HCT116 (cell line): ENCODE measurements at regions not wholly inside any gene's neighbourhood (a gene's known extent, or its start where the extent isn't known, plus 50 kb on each side); places are given as distances from the start of the nearest gene placed in this dataset.

Experiments
- ATAC-seq: fragments of 200-7000 bp; cut with Tn5 transposase; 2 replicates; pipeline ENCODE4 v1.9.1; 2020; ENCODE audit warnings: mild to moderate bottlenecking, moderate library complexity
- BruUV-seq: library from RNA; stranded (reverse); fragments of 400-500 nt; replicated peaks from 2 replicates; lab custom pipeline; 2021; lab: Mats Ljungman, UMichigan
- CTCF ChIA-PET: fragments of 300-600 bp; sonication (Branson Sonifier 250); formaldehyde crosslinking; loops from one replicate; lab custom pipeline; 2021; ENCODE audit warnings: antibody characterized with exemption; lab: Charles Lee
- POLR2A ChIA-PET: fragments of 300-600, 350-600 bp; sonication (Branson Sonifier 250); formaldehyde crosslinking; loops from one replicate; lab custom pipeline; 2021; ENCODE audit warnings: antibody characterized with exemption; lab: Charles Lee
- RAD21 ChIA-PET, 2 experiments: fragments of 300-600 bp; sonication (Branson Sonifier 250); formaldehyde crosslinking; loops; one replicate each; lab custom pipeline; 2023; ENCODE audit warnings: low total read pairs in 2 of 2; ENCODE audit not compliant: uncharacterized antibody in 2 of 2, unreplicated experiment in 2 of 2, low non-redundant PET in 1 of 2; lab: Charles Lee
- DNase-seq: peaks from one replicate; pipeline ENCODE4 v3.0.0-alpha.2; 2010; ENCODE audit warnings: low read depth, low spot score
- H2AFZ ChIP-seq: fragments of 200-600 bp; shearing (Covaris generic), sonication (generic); 2 replicates; pipeline ENCODE4 v1.6.1; 2017; ENCODE audit warnings: low read depth, mixed run types, mixed read lengths, antibody characterized with exemption, low read length; ENCODE audit not compliant: poor library complexity, severe bottlenecking
- H3K27ac ChIP-seq: 2 replicates; pipeline ENCODE4 v1.5.1; 2012; ENCODE audit warnings: low read depth, low read length
- H3K27me3 ChIP-seq: fragments of 200-600 bp; sonication (generic); 2 replicates; pipeline ENCODE4 v1.6.1; 2016; ENCODE audit warnings: mixed run types, low read length, mixed read lengths; ENCODE audit not compliant: insufficient read depth
- H3K36me3 ChIP-seq, 2 experiments: fragments of 200-500 bp in 1 of 2; fragments of 200-600 bp in 1 of 2; sonication (Bioruptor generic) in 1 of 2; sonication (generic) in 1 of 2; 2 replicates each; pipeline versions ENCODE4 v1.5.1 to v1.6.1; 2014 to 2016; ENCODE audit warnings: low read length in 2 of 2, inconsistent platforms in 1 of 2, mixed read lengths in 1 of 2, mixed run types in 1 of 2; ENCODE audit not compliant: insufficient read depth in 2 of 2, control insufficient read depth in 1 of 2
- H3K4me1 ChIP-seq, 2 experiments: fragments of 200-600 bp in 1 of 2; sonication (generic) in 1 of 2; 2 replicates each; pipeline versions ENCODE4 v1.5.1 to v1.6.1; 2012 to 2017; ENCODE audit warnings: low read length in 2 of 2, inconsistent platforms in 1 of 2, mild to moderate bottlenecking in 1 of 2, mixed read lengths in 1 of 2, mixed run types in 1 of 2, moderate library complexity in 1 of 2; ENCODE audit not compliant: insufficient read depth in 2 of 2, control insufficient read depth in 1 of 2
- H3K4me2 ChIP-seq: fragments of 200-600 bp; sonication (generic); 2 replicates; pipeline ENCODE4 v1.6.1; 2017; ENCODE audit warnings: mixed run types, low read length, mixed read lengths
- H3K4me3 ChIP-seq, 2 experiments: fragments of 200-600 bp in 1 of 2; sonication (generic) in 1 of 2; replicated peaks in 1 of 2; 2 replicates each; pipeline ENCODE4 v1.5.1; 2011 to 2016; ENCODE audit warnings: low read length in 2 of 2, control low read depth in 1 of 2, low read depth in 1 of 2, mild to moderate bottlenecking in 1 of 2, mixed read lengths in 1 of 2, mixed run types in 1 of 2
- H3K79me2 ChIP-seq: fragments of 200-600 bp; sonication (generic); 2 replicates; pipeline ENCODE4 v1.6.1; 2017; ENCODE audit warnings: mild to moderate bottlenecking, mixed run types, low read length, moderate library complexity, mixed read lengths; ENCODE audit not compliant: insufficient read depth
- H3K9ac ChIP-seq: fragments of 200-600 bp; sonication (generic); 2 replicates; pipeline ENCODE4 v1.6.1; 2016; ENCODE audit warnings: low read length, mixed read lengths
- H3K9me2 ChIP-seq: fragments of 200-600 bp; sonication (generic), shearing (Covaris generic); 2 replicates; pipeline ENCODE4 v1.6.1; 2017; ENCODE audit warnings: mixed run types, mild to moderate bottlenecking, moderate library complexity; ENCODE audit not compliant: insufficient read depth
- H3K9me3 ChIP-seq, 2 experiments: fragments of 200-500 bp in 1 of 2; fragments of 200-600 bp in 1 of 2; sonication (Bioruptor generic) in 1 of 2; sonication (generic) in 1 of 2; 2 replicates each; pipeline ENCODE4 v1.6.1; 2014 to 2017; ENCODE audit warnings: low read length in 2 of 2, mixed read lengths in 2 of 2, inconsistent platforms in 1 of 2, low read depth in 1 of 2, mild to moderate bottlenecking in 1 of 2, mixed run types in 1 of 2, moderate library complexity in 1 of 2; ENCODE audit not compliant: control insufficient read depth in 1 of 2, insufficient read depth in 1 of 2
- H4K20me1 ChIP-seq: fragments of 200-600 bp; sonication (generic), shearing (Covaris generic); 2 replicates; pipeline ENCODE4 v1.6.1; 2017; ENCODE audit warnings: mixed run types, mild to moderate bottlenecking, moderate library complexity; ENCODE audit not compliant: insufficient read depth
- CEBPB ChIP-seq: IDR thresholded peaks from 2 replicates; pipeline ENCODE4 v1.6.1; 2012; ENCODE audit warnings: low read depth
- CTCF ChIP-seq, 3 experiments: fragments of 200-600 bp in 1 of 3; sonication (generic) in 1 of 3; IDR thresholded peaks in 2 of 3; conservative IDR thresholded peaks in 1 of 3; 2 replicates each; pipeline ENCODE4 v1.5.1; 2012 to 2017; ENCODE audit warnings: low read depth in 2 of 3, low read length in 2 of 3, antibody characterized with exemption in 1 of 3, borderline replicate concordance in 1 of 3, control low read depth in 1 of 3, mild to moderate bottlenecking in 1 of 3, mixed read lengths in 1 of 3, mixed run types in 1 of 3, moderate library complexity in 1 of 3; ENCODE audit not compliant: insufficient read depth in 1 of 3
- EGR1 ChIP-seq: IDR thresholded peaks from 2 replicates; pipeline ENCODE4 v1.6.1; 2012; ENCODE audit warnings: low read depth
- ELF1 ChIP-seq: IDR thresholded peaks from 2 replicates; pipeline ENCODE4 v1.6.1; 2012; ENCODE audit warnings: low read depth, borderline replicate concordance
- EZH2 ChIP-seq: fragments of 200-600 bp; sonication (generic); IDR thresholded peaks from 2 replicates; pipeline ENCODE4 v1.6.1; 2017; ENCODE audit warnings: antibody characterized with exemption, mixed run types
- EZH2phosphoT487 ChIP-seq: fragments of 200-600 bp; IDR thresholded peaks from 2 replicates; pipeline ENCODE4 v1.6.1; 2018; ENCODE audit warnings: antibody characterized with exemption, borderline replicate concordance
- FOSL1 ChIP-seq: IDR thresholded peaks from 2 replicates; pipeline ENCODE4 v1.6.1; 2012; ENCODE audit warnings: low read depth
- JUND ChIP-seq: IDR thresholded peaks from 2 replicates; pipeline ENCODE4 v1.6.1; 2012
- MAX ChIP-seq: IDR thresholded peaks from 2 replicates; pipeline ENCODE4 v1.6.1; 2012
- SP1 ChIP-seq: IDR thresholded peaks from 2 replicates; pipeline ENCODE4 v1.6.1; 2012; ENCODE audit warnings: low read depth
- SRF ChIP-seq: IDR thresholded peaks from 2 replicates; pipeline ENCODE4 v1.6.1; 2012; ENCODE audit warnings: low read depth
- TCF7L2 ChIP-seq: IDR thresholded peaks from 2 replicates; pipeline ENCODE4 v1.7.0; 2011; ENCODE audit warnings: borderline replicate concordance, inconsistent platforms; ENCODE audit not compliant: insufficient read depth, insufficient read length; ENCODE audit errors: extremely low read depth
- ZFX ChIP-seq: fragments of 450-650 bp; IDR thresholded peaks from 2 replicates; pipeline ENCODE4 v1.6.1; 2017
- intact Hi-C: fragments of 100-400 bp; cut with micrococcal nuclease; formaldehyde crosslinking; loops from 2 replicates; pipeline ENCODE4 v1.10.0; 2022
- TF ChIP-seq, protein P1 (sequence below): IDR thresholded peaks from 2 replicates; pipeline ENCODE4 v1.6.1; 2012
- TF ChIP-seq, protein P2 (sequence below): IDR thresholded peaks from 2 replicates; pipeline ENCODE4 v1.6.1; 2011; ENCODE audit warnings: mild to moderate bottlenecking, low read length, moderate library complexity; ENCODE audit not compliant: insufficient replicate concordance; ENCODE audit errors: extremely low read depth

- POLR2A ChIA-PET = no interaction called here
- BruUV-seq = no TSS peak
- Histone ChIP-seq H3K9me2 (no peaks in the 10 kb centered on the region), H3K36me3 (no peaks in the 10 kb centered on the region), H3K9ac (no peak overlapping the region), H3K9me3 (peaks cover 3% of the 10 kb centered on the region in 2 experiments; a peak in 2 of 4 replicates), H3K4me2 (no peak overlapping the region), H3K4me1 (no peaks in the 10 kb centered on the region), H3K79me2 (no peaks in the 10 kb centered on the region), H3K27ac (no peak overlapping the region), H2AFZ (no peak overlapping the region), H3K27me3 (no peaks in the 10 kb centered on the region), H3K4me3 (no peak overlapping the region), H4K20me1 (no peaks in the 10 kb centered on the region)
- no peak for TF ChIP-seq FOSL1
- TF ChIP-seq SP1 = no peak
- CTCF ChIA-PET = no interaction called here
- ATAC-seq (no peak), DNase-seq (no peak)
- RAD21 ChIA-PET = no interaction called here
- intact Hi-C loops = no loop called here
Measured at GRCh38 chr19:28535352-28535775, 677.6 kb downstream of the UQCRFS1 start.

- H3K27me3 ChIP-seq = no peaks in the 10 kb centered on the region
- H3K9me2 ChIP-seq = no peaks in the 10 kb centered on the region
- H2AFZ ChIP-seq = no peak overlapping the region
- intact Hi-C loops = no loop called here
- no peak for ATAC-seq
- TF ChIP-seq TCF7L2 = no peak
- no peak for TF ChIP-seq JUND
- TF ChIP-seq CTCF (IDR thresholded peaks at IDR 0.05 in 2 of 3, conservative IDR thresholded peaks at IDR 0.05 in 1 of 3; ENCODE audit: borderline replicate concordance in 1 of 3, insufficient read depth in 1 of 3, low read depth in 2 of 3, low read length in 2 of 3) = no peak
- no peak for TF ChIP-seq CEBPB
- no peak for TF ChIP-seq ZFX
- no peak for TF ChIP-seq EZH2
- no peak for TF ChIP-seq FOSL1
- TF ChIP-seq EGR1 = no peak
- no peak for TF ChIP-seq ELF1
- TF ChIP-seq, protein P1, sequence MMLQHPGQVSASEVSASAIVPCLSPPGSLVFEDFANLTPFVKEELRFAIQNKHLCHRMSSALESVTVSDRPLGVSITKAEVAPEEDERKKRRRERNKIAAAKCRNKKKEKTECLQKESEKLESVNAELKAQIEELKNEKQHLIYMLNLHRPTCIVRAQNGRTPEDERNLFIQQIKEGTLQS = no peak
- TF ChIP-seq, protein P2, sequence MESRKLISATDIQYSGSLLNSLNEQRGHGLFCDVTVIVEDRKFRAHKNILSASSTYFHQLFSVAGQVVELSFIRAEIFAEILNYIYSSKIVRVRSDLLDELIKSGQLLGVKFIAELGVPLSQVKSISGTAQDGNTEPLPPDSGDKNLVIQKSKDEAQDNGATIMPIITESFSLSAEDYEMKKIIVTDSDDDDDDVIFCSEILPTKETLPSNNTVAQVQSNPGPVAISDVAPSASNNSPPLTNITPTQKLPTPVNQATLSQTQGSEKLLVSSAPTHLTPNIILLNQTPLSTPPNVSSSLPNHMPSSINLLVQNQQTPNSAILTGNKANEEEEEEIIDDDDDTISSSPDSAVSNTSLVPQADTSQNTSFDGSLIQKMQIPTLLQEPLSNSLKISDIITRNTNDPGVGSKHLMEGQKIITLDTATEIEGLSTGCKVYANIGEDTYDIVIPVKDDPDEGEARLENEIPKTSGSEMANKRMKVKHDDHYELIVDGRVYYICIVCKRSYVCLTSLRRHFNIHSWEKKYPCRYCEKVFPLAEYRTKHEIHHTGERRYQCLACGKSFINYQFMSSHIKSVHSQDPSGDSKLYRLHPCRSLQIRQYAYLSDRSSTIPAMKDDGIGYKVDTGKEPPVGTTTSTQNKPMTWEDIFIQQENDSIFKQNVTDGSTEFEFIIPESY = no peak
- TF ChIP-seq SRF = no peak
- TF ChIP-seq MAX = no peak
- TF ChIP-seq EZH2phosphoT487 = no peak
- no peaks in the 10 kb centered on the region for H4K20me1 ChIP-seq
- peaks cover 4 to 5% of the 10 kb centered on the region in 2 experiments; a peak in 3 of 4 replicates for H3K9me3 ChIP-seq
- H3K4me1 ChIP-seq = no peaks in the 10 kb centered on the region
- DNase-seq = no peak
- no TSS peak for BruUV-seq
- ChIA-PET POLR2A (no interaction called here), CTCF (no interaction called here), RAD21 (no interaction called here)
- no peak overlapping the region for H3K4me2 ChIP-seq
- H3K36me3 ChIP-seq = no peaks in the 10 kb centered on the region
- H3K27ac ChIP-seq = no peak overlapping the region
- H3K9ac ChIP-seq = no peak overlapping the region
- H3K4me3 ChIP-seq = no peak overlapping the region
- H3K79me2 ChIP-seq = no peaks in the 10 kb centered on the region
Measured at GRCh38 chr19:28534766-28535351, 678.1 kb downstream of the UQCRFS1 start.
